GM18870 (cell line): ENCODE measurements at regions not wholly inside any gene's neighbourhood (a gene's known extent, or its start where the extent isn't known, plus 50 kb on each side); places are given as distances from the start of the nearest gene placed in this dataset.

Source experiments
- ATAC-seq: cut with Tn5 transposase; IDR thresholded peaks from one replicate; pipeline ENCODE4 v1.9.1; 2021; ENCODE audit warnings: moderate library complexity; ENCODE audit not compliant: unreplicated experiment

DNA sequence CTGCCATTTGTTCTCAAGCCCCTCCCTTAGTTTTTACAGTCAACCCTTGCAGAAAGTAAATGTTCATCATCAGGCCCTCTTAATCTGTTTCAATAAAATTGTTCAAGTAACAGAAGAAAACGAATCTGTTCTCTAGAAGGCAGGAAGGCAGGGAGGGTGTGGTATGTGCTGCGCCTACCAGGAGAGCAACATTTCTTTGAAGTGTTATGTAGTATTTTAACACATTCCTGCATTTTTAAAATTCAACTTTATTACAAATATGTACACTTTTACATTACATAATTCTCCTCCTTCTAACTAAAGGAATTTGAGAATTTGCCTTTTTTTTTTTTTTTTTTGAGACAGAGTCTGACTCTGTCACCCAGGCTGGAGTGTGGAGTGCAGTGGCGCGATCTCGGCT is 657.8 kb downstream of the MCTP2 start:
- ATAC-seq, result no peak

DNA sequence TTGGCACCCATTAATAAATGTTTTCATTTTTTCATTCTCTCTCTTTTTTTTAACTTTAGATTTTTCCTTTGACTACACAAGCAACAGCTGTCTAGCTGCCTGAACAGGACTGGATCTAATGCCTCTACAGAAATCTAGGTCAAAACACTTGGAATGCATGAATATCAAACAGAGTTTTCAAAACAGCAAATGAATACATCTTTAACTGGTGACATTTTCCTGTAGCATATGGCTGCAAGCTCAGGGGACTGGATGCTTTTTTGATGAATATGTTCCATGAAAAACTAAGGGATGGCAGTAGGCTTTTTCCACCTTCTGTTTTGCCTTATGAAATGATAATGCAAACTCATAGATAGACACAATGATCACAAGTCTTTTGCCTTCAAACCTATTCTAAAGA is 661.7 kb downstream of the MCTP2 start:
- ATAC-seq, result no peak

DNA sequence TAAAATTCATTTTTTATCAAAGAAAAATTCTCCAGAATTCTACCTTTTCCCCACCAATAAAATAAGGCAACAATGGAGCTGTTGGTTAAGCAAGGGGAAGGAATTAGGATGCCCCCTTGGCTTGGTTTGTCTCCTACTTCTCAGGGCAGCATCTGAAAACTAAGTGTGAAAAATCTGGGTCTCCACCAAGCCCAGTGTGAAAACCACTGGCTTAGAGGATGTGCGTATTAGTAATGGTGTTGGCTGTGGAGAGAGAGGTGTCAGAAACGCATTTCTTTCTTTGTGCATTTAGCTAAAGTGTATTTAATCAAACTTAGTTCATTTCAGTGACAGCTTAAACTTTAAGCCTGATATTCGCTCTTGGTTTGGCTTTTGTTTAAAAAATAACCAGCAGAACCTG is 662.7 kb downstream of the MCTP2 start:
- ATAC-seq, result no peak

DNA sequence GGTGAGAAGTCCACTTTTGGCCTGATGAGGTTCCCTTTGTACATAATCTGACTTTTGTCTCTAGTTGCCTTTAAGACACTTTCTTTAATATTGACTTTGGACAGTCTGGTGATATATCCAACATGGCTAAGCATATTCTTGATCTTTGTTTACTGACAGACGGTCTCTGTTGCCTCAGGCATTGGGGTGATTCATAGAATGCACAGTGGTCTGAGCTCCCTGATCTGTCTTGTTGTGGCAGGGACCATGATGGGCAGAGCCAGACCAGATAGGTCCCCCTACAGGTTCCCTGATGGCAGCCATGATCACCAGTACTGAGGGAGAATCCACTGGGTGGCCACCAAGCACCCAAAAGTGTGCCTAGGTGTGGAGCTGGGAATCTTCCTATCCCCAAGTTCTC is 678.1 kb downstream of the MCTP2 start:
- no peak for ATAC-seq

DNA sequence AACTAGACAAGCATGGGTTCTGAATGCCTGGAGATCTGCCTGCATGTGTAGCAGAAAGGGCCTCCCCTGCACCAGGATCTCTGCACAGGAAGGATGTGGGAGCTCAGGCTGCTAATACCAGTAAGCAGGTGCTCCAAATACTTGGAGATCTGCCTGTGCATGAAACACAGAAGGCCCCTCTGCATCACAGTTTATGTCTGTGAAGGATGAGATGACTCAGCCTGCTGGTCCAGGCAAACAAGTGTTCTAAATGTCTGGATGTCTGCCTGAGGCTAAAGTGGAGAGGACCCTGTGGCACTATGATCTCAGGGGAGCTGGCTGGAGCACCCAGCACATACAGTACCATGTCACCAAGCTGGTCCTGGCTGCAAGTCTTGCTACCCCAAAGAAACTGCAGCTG is 678.8 kb downstream of the MCTP2 start:
- no peak for ATAC-seq

DNA sequence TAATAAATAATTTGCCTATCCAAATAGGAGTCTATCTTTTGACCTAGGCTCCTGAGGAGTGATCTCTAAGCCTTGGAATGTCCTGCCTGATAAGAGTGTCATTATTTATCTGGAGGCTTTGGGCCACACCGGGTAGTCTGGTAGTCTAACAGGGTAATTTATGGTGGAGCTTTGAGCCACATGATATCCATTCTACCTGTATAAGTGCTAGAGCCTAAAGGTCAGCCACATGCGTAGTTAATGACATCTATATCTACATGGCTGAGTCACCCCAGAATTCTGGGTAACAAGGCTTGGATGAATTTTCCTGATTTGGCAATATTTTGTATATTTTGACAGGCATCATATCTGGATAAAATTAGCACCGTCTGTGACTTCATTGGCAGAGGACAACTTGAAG is 681.4 kb downstream of the MCTP2 start:
- no peak for ATAC-seq

DNA sequence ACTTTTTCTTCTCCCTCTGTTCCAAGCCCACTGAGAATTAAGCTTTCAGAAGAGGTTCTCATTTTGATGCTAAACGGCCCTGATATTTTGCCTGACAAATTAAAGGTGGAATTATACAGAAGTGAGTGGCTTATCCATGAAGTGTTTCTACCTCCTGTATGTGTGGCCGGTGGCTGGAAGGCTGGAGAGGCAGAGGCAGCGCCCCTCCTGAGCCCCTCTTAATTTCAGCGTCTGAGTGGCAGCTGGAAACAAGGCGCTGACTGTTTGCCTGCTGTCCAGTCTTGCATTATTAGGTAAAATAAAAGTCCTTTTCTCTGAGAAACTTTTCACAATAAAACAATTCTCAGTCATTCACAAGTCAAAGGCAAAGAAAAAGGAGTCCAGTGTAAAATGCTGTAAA is 685.7 kb downstream of the MCTP2 start:
- ATAC-seq, result no peak

DNA sequence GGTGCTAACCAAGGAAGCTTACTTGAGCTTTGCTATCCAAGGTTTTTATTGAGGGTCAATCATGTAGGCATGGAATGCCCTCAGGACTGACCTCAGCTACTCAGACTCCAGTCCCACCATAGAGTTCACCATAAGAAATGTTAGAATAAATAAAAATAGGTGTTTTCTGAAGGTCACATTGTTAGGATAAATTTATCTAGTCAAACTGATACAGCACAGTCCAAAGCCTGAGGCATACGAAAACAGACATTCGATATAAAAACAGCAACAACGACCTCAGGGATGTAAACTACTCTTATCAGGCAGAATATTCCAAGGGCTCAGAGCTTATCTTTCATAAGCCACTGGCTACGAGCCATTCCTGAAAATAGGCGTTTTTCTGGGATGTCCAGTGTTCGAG is 690.6 kb downstream of the MCTP2 start:
- ATAC-seq, result no peak

DNA sequence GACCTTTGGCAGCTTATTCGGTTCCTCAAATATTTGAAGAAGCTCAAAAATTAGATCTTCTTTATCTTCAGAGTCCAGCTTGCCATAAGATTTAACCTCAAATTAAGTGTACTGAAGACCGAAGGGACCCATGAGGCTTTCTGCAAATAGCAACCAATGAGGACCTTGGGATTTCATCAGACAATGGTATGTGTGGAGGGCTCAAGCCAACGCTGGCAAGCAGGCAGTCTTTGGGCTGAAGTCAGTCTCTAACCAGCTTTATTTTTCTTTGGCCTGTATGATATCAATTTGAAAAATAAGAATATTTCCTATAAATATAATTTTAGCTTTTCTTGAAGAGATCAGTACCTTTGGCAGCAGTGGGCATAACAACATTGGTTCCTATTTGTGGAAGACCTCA is 692.7 kb downstream of the MCTP2 start:
- no peak for ATAC-seq

DNA sequence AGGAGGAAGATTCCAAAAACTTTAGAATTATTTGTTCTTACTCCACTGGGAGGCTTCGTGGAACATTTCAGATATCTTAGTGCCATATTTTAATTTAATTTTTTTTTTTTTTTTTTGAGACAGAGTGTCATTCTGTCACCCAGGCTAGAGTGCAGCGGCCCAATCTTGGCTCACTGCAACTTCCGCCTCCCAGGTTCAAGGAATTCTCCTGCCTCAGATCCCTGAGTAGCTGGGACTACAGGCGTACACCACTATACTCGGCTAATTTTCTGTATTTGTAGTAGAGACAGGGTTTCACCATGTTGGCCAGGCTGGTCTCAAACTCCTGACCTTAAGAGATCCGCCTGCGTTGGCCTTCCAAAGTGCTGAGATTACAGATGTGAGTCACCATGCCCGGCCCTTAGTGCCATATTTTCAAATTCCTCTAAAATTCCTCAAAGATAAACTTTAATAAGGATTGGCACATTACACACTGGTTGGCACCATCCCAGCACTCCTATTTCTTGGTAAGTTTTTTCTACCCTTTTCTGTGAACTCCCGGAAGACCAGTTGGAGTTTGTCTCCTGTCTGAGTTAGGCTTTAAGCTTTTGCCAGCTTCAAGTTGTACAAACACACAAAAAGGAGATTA is 693.7 kb downstream of the MCTP2 start:
- ATAC-seq, result no peak

DNA sequence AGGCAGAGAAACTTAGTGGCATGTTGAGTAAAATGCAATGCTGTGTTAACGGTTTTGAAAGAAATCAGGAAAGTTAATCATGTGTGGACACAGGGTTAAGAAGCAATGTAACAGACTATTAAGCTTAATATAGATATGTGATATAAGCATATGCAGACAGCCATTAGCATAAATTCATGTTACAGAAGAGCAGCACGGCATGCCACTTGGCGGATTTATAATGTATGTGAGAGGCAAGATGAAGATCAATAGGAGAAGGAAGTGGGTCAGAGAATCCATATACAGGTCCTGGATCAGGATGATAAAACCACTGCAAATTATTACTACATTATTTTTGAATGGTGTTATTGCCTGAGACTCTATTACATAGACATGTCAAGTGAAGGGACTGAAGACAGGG is 694.3 kb downstream of the MCTP2 start:
- ATAC-seq, result no peak

DNA sequence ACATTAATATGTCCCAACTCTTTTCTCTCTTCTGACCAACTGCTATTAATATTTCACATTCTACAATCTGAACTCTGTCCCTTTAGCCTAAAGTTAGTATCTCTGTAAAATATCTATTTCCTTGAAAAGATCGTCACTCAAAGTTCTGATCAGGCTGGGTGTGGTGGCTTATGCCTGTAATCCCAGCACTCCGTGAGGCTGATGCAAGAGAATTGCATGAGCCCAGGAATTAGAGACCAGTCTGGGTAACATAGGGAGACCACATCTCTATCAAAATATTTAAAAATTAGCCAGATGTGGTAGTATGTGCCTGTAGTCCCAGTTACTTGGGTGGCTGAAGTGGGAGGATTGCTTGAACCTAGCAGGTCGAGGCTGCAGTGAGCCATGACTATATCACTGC is 695.6 kb downstream of the MCTP2 start:
- no peak for ATAC-seq

DNA sequence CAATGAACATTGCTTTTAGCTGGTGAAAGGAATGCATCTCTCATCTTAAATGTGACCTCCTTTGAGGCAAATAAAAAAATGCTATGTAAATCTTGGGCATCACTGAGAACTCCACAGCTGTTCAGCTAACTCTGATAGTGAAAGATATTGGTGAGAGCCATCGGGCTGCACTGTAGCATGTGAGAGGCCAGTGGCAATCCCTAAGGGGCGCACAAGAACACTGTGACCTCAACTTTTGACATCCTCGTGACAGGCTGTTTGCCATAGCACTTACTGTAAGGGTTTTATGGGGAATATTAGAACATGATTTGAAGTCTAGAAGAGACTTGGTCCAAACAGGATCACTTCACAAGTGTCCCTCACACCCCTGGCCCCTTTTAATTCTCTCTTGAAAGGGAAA is 697.9 kb downstream of the MCTP2 start:
- ATAC-seq, result no peak

DNA sequence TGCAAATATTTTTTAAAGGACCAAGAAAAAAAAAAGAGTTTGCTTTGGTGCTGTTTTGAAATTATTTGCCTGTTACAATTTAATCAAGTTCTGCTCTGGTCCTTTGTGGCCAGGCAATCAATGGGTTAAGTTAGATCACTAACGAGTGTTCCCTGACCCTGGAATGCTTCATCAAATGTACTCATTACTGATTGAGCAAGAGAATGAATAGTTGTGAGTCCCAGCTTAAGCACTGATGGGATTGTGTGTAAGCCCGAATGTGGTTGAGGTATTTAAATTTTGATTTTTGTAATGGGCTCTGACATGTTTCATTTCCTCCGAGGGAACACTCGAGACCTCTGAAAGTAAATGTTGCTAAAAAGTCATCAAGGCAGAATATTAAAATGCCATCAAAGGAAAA is 699.1 kb downstream of the MCTP2 start:
- no peak for ATAC-seq

DNA sequence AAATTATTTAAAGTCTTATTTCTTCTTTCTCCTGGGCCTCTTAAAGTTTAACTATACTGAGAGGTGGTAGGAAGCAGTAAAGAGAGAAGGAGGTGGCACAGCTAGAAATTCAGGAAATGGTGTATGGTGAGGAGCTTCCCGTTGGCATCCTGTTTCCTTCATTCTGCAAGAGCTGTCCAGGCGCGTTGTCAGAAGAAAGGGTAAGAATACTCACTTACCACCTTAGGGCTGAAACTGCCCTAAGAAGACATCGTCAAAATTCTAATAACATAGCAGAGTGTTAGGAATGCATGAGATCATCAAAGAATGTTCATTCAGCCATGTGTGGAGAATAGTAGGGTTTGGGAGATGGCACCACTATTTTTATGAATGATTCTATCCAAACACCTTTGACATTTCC is 699.6 kb downstream of the MCTP2 start:
- ATAC-seq, result no peak

DNA sequence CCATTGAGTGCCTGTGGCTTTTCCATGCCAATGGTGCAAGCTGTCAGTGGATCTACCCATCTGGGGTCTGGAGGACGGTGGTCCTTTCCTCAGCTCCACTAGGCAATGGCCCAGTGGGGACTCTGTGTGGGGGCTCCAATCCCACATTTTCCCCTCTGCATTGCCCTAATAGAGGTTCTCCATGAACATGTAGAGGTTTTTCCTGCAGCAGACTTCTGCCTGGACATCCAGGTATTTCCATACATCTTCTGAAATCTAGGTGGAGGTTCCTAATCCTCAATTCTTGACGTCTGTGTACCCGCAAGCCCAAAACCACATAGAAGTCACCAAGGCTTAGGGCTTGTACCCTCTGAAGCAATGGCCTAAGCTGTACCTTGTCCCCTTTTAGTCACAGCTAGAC is 703.1 kb downstream of the MCTP2 start:
- no peak for ATAC-seq

DNA sequence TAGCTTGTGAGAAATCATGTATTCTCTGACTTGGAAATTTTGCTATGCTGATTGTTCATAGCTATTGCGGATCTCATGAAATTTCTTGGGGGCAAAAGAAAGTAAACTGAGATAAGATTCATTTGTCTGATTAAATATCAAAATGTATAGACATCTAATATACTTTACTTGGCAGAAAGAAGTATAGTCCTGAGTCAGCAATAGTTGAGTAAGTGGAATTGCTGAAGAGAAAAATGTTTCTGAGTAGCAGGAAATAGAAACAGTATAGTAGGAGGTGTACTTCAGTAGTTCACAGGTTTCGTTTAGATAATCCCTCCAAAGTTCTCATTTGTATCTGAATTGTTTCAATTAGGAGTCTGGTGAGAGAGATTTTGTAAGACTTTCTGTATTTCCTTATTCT is 705.9 kb downstream of the MCTP2 start:
- ATAC-seq, result no peak

DNA sequence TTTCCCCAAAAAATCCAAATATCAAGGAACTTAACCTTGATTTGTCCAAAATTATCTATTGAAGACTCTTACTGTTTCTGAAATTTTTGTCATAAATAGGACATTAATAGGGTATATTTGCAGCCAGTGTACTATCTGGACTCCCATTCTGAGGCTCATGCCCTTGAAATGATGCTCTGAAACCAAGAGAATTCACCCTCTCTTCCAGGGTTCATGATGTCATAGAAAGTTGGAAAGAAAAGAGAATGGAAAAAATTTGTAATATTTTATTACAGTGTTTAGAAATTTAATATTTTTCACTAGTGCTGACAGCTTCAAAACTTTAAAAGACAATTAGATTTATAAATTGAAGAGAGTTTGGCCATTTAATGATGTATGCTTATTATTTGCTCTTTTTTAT is 712.5 kb downstream of the MCTP2 start:
- ATAC-seq, result no peak

DNA sequence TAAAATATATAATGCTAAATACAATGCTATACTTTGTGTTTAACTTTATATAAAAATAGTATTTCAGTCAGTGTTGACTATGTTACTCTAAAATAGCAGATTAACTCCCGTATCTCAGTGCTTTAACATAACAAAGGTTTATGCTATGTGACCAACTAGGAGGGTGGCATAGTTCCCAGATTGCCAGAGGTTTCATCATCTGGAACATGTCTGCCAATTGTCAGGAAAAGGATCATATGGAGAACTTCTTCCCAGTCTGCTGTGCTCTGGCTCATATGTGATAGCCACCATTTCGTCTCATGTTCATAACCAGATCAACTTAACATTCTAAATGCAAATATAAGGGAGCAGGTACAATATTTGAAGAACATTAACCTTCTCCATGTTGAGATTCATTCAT is 720.2 kb downstream of the MCTP2 start:
- ATAC-seq, result no peak

DNA sequence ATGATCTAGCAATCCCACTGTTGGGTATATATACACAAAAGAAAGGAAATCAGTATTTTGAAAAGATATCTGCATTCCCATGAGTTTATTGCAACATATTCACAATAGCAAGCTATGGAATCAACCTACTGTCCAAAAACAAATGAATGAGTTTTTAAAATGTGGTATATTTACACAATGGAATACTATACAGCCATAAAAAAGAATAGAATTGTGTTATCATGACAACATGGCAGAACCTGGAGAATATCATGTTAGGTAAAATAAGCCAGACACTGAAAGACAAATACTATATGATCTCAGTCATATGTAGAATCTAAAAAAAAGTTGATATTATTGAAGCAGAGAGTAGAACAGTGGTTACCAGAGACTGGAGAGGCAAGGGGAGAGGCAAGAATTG is 732.6 kb downstream of the MCTP2 start:
- ATAC-seq, result no peak

DNA sequence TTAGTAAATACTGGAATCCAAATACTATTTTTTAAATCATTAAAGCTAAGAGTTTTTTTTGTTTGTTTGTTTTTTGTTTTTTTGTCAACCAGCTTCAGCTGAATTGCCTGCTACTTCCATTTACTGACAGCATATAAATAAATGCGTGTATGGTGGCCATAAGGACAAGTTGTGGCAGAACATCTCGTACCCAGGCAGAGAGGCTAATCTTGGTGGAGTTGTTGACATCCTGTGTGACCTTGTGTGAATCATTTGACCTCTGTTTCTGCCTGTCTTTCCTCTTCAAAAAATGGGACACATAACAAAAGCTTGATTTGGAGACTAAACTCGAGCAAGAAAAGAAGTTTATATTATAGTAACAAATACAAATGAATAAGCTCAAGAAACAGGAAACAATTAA is 734.2 kb downstream of the MCTP2 start:
- ATAC-seq, result no peak

DNA sequence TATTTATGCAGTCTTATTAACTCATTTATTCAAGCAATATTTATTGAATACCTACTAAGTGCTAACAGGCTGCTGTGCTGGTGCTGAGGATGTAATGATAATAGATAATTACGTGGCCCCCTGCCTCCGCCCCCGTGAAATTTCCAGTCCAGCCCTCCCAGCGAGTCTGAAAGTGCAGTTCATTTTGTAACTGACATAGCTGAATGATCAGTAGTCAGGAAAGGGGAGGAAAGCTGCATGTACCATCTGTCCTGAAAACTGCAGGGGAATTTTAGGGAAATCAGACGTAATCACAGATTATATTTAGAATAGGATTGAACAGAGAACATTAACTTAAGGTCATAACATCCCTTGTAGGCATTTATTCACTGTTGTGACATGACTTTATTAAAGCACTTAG is 736.8 kb downstream of the MCTP2 start:
- no peak for ATAC-seq

DNA sequence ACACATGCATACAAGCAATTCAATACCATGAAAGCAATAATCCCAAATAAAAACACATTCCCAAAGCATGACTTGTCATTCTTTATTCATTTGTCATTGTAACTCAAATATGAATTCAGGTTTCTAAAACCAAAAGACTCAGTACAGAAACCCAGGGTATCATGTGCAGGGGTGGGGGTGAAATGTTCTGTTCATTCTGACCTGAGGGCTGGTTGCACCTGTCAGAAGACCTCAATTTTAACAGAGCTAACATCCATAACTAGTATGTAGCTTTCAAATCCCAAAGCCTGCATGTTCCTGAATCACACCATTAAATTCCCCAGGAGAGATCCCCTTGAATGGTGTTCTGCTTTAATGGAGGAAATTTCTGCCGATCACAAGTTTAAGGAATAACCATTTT is 738.7 kb downstream of the MCTP2 start:
- no peak for ATAC-seq

DNA sequence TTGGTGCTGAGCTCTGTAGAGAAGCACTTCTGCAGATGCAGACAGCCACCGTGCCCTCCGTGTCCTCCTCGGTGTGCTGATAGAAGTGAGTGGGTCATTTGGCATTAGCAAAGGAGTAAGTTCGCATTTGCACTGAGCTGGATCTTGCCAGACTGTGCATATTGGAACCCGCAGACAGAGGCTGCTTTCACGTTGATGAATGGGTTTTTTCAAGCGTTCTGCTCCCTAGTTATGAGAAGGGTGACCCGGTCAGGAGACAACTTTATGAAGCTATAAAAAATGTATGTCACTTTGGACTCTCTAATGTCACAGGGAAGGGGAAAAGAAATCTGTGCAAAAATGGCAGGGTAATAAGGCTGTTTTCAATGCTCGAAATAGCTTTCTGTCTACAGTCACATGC is 739.4 kb downstream of the MCTP2 start:
- ATAC-seq, result no peak
